Heart left ventricle (tissue), 16 donors: ENCODE measurements at regions not wholly inside any gene's neighbourhood (a gene's known extent, or its start where the extent isn't known, plus 50 kb on each side); places are given as distances from the start of the nearest gene placed in this dataset.

Experiments used
- ATAC-seq, 4 donors: fragments of 200-7000 bp; cut with Tn5 transposase; one replicate each; pipeline ENCODE4 v1.9.1; 2020 to 2022; ENCODE audit warnings: moderate library complexity in 4 of 4, mild to moderate bottlenecking in 3 of 4, moderate number of reproducible peaks in 1 of 4
- DNase-seq, 5 donors: peaks; one replicate each; pipeline ENCODE4 v3.0.0-alpha.2; 2020
- H3K27ac ChIP-seq, 12 donors: fragments of 200-600 bp; sonication (generic) in 4 of 12; one replicate each; pipeline versions ENCODE4 v1.5.0 to v1.8.0; 2016 to 2022; ENCODE audit warnings: mild to moderate bottlenecking in 2 of 12
- H3K27me3 ChIP-seq, 9 donors: fragments of 200-600 bp; sonication (generic) in 2 of 9; one replicate each; pipeline versions ENCODE4 v1.5.1 to v1.8.0; 2016 to 2022; ENCODE audit warnings: mild to moderate bottlenecking in 3 of 9
- H3K36me3 ChIP-seq, 9 donors: fragments of 200-600 bp; sonication (generic) in 2 of 9; one replicate each; pipeline versions ENCODE4 v1.5.0 to v1.8.0; 2018 to 2022; ENCODE audit warnings: mild to moderate bottlenecking in 2 of 9
- H3K4me1 ChIP-seq, 12 donors: fragments of 200-600 bp; sonication (generic) in 4 of 12; one replicate each; pipeline versions ENCODE4 v1.5.0 to v1.8.0; 2016 to 2022; ENCODE audit warnings: mild to moderate bottlenecking in 3 of 12
- H3K4me3 ChIP-seq, 12 donors: fragments of 200-600 bp; sonication (generic) in 4 of 12; one replicate each; pipeline versions ENCODE4 v1.5.0 to v1.8.0; 2017 to 2022; ENCODE audit warnings: mild to moderate bottlenecking in 9 of 12, moderate library complexity in 4 of 12
- H3K9me3 ChIP-seq, 12 donors: fragments of 200-600 bp; sonication (generic) in 4 of 12; one replicate each; pipeline versions ENCODE4 v1.5.0 to v1.8.0; 2016 to 2022; ENCODE audit warnings: mild to moderate bottlenecking in 1 of 12
- POLR2A ChIP-seq, 2 donors: fragments of 450-650 bp; IDR thresholded peaks; one replicate each; pipeline ENCODE4 v1.6.1; 2017; ENCODE audit warnings: antibody characterized with exemption in 2 of 2, mild to moderate bottlenecking in 2 of 2, moderate library complexity in 2 of 2
- WGBS, 4 donors: extraction: QIAGEN DNeasy Blood & Tissue Kit in 2 of 4; methylation state at CpG; one replicate each; pipeline versions ENCODE4 v1.1.5 to v1.1.7; 2013 to 2018; 5-methylcytosine and 5-hydroxymethylcytosine counted together
- intact Hi-C, 10 donors: fragments of 100-400 bp; cut with DNase I; formaldehyde crosslinking; loops; one replicate each; pipeline versions ENCODE4 v1.11.1 to v1.14.2; 2022
- TF ChIP-seq, protein P1 (sequence below), 12 donors: fragments of 200-600 bp; sonication (generic) in 4 of 12; IDR thresholded peaks; one replicate each; pipeline versions ENCODE4 v1.5.0 to v1.8.0; 2018 to 2022; ENCODE audit warnings: antibody characterized with exemption in 12 of 12, mild to moderate bottlenecking in 5 of 12
- donor health status: ischemic (EF 13 %, LVEDD 7.1; RV severe dilation, severe dysfunction).
- donor health status: healthy with polysubstance abuse.
- donor health status: DM: no; HTN: yes; CAD: no.
- donor health status: DM: no; HTN: no; CAD: no.
- donor health status: ischemic (EF 25% LVEDD 6.9; RV normal size, moderate dysfunction).
- donor health status: ischemic (EF 25% LVEDD 5.7; RV mildly dilated, moderate dysfunction).
- donor health status: healthy.
- donor health status: DM: yes; HTN: yes; CAD: no.
- donor health status: ischemic (EF 35%, LVEDD 5.7; RV mildly dilated, moderate dysfunction).
- donor health status: nonischemic (EF 11% LVEDD 7.7; RV severe dilation, severe dysfunction).
- donor health status: DM: yes; HTN: yes; CAD: no.
- donor health status: PGD.
- donor health status: ischemic (EF 29% LVEDD 5.4; RV normal size, mild dysfunction).
- donor health status: nonischemic (EF 23%, LVEDD 6.1; RV moderate dilation, normal function).

DNA sequence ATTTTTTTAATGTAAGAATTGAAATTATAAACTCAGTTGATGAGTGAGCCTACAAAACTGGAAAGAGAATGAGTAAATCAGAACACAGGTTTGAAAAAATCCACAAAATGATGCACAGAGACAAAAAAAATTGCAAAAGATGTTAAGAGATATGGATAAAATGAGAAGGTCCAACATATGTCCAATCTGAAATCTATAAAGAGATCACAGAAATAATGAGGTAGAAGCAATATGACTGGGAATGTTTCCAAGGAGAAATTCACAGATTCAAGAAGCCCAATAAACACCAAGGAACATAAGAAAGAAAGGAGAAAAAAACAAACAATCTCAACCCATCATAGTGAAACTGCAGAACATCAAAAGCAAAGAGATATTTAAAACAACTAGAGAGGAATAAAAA, 288.4 kb upstream of the SLC30A5 start:
- H3K4me3 ChIP-seq: no peak overlapping the region
- peaks cover 0 to 10% (median 0%) of the 10 kb centered on the region in 12 donors for H3K4me1 ChIP-seq
- DNase-seq (no peak), ATAC-seq (no peak)
- H3K36me3 ChIP-seq: no peaks in the 10 kb centered on the region
- TF ChIP-seq, protein P1, sequence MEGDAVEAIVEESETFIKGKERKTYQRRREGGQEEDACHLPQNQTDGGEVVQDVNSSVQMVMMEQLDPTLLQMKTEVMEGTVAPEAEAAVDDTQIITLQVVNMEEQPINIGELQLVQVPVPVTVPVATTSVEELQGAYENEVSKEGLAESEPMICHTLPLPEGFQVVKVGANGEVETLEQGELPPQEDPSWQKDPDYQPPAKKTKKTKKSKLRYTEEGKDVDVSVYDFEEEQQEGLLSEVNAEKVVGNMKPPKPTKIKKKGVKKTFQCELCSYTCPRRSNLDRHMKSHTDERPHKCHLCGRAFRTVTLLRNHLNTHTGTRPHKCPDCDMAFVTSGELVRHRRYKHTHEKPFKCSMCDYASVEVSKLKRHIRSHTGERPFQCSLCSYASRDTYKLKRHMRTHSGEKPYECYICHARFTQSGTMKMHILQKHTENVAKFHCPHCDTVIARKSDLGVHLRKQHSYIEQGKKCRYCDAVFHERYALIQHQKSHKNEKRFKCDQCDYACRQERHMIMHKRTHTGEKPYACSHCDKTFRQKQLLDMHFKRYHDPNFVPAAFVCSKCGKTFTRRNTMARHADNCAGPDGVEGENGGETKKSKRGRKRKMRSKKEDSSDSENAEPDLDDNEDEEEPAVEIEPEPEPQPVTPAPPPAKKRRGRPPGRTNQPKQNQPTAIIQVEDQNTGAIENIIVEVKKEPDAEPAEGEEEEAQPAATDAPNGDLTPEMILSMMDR (IDR thresholded peaks at IDR 0.05): no peak
- no peak for TF ChIP-seq POLR2A (IDR thresholded peaks at IDR 0.05)
- no peaks in the 10 kb centered on the region for H3K27me3 ChIP-seq
- H3K27ac ChIP-seq: no peak overlapping the region
- intact Hi-C loops: no loop called here
- peaks cover 0 to 17% (median 0%) of the 10 kb centered on the region in 12 donors for H3K9me3 ChIP-seq

DNA sequence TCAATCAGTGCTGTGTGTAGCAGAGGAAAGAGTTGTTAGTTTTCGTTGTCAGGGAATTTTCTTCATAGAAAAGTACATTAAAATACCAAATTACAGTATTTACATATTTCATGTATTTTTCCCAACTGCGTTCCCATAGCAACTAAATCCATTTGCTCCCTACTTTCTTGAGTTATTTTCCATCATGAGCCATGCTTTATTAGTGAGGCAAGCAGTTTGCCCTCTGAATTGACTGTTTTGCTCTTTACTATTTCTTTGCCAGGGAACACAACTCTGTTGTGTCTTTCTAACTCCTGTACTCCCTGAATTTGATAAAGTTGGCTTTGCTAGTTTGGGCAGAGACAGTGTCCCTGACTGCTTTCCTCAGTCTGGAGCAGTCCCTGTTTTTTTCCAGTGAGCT, 276.2 kb upstream of the SLC30A5 start:
- ATAC-seq (no peak), DNase-seq (no peak)
- Histone ChIP-seq H3K36me3 (no peaks in the 10 kb centered on the region), H3K27me3 (no peaks in the 10 kb centered on the region), H3K4me1 (no peaks in the 10 kb centered on the region), H3K4me3 (no peak overlapping the region), H3K9me3 (peaks cover 0 to 3% (median 0%) of the 10 kb centered on the region in 12 donors), H3K27ac (no peak overlapping the region)
- 84 to 92% (median 90%) methylated on average over 2 of the region's 2 CpGs for WGBS, 4 donors
- TF ChIP-seq POLR2A (IDR thresholded peaks at IDR 0.05): no peak
- TF ChIP-seq, protein P1 (IDR thresholded peaks at IDR 0.05): no peak
- intact Hi-C loops: no loop called here

DNA sequence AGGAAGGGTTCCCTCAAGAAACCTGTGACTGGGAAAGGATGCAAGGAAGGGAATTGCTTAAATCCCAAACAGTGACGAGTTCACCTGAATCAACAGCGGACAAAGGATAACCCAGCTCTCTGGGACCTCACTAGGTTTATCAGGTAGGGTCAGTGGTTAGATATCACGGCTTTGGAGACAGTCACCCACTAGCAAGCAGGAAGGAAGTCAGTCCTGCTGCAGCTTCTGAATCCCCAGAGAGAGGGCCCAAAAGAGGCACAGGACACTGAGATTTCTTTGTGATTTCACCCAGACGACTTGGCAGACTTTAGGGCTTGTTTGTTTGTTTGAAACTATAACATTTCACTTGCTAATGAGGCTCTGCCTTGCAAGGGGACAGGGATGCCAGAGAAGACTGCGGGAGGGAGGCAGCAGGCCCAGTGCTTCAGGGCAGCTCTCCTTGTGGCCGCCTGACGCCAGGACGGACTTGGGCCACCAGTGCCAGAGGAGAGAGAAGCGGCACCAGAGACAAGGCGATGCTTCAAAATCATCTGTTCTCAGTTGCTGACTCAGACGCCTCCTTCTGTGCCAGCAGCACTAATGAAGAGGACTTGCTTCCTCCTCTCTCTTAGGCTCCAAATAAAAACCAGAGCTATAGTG, 275.6 kb upstream of the SLC30A5 start:
- ATAC-seq (no peak), DNase-seq (no peak)
- TF ChIP-seq POLR2A (IDR thresholded peaks at IDR 0.05): no peak
- TF ChIP-seq, protein P1 (IDR thresholded peaks at IDR 0.05): no peak
- intact Hi-C loops: no loop called here
- peaks cover 0 to 3% (median 0%) of the 10 kb centered on the region in 12 donors for H3K9me3 ChIP-seq
- H3K4me3 ChIP-seq: no peak overlapping the region
- H3K27ac ChIP-seq: no peak overlapping the region
- no peaks in the 10 kb centered on the region for H3K4me1 ChIP-seq
- WGBS, 4 donors: 70 to 78% (median 73%) methylated on average over 8 to 11 of the region's 11 CpGs
- H3K36me3 ChIP-seq: no peaks in the 10 kb centered on the region
- H3K27me3 ChIP-seq: no peaks in the 10 kb centered on the region

DNA sequence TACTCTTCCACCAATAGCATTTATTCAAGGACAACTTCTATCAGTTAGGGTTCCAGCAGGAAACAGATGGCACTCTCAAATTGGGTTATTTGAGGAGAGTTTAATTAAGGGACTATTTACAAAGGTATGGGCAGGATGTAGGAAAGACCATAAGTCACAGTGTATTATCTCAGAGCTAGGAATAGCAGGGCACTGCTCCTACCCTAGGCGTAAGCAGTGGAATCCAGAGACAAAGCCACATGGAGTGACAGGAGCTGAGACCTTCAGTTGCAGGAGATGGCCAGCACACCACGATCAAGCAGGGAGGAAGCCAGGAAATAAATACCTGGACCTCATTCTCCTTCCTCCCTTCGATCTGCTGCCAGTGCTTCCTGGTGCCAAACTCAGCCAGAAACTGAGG, 274.9 kb upstream of the SLC30A5 start:
- no peaks in the 10 kb centered on the region for H3K36me3 ChIP-seq
- TF ChIP-seq POLR2A (IDR thresholded peaks at IDR 0.05): no peak
- TF ChIP-seq, protein P1 (IDR thresholded peaks at IDR 0.05): no peak

More for the DNA sequence above, 274.9 kb upstream of the SLC30A5 start:
- Histone ChIP-seq H3K9me3 (no peaks in the 10 kb centered on the region), H3K27ac (no peak overlapping the region), H3K27me3 (no peaks in the 10 kb centered on the region), H3K4me1 (no peaks in the 10 kb centered on the region), H3K4me3 (no peak overlapping the region)
- DNase-seq: no peak
- ATAC-seq: peak in 1 of 4 donors; percentile 54
- WGBS, 4 donors: 37 to 55% (median 46%) methylated on average over 3 of the region's 3 CpGs
- intact Hi-C loops: no loop called here
